Sigmoid colon (tissue), 4 donors: ENCODE measurements at regions not wholly inside any gene's neighbourhood (a gene's known extent, or its start where the extent isn't known, plus 50 kb on each side); places are given as distances from the start of the nearest gene placed in this dataset.

Experiments
- EP300 ChIP-seq, 4 donors: sonication (generic); formaldehyde crosslinking; IDR thresholded peaks; one replicate each; pipeline ENCODE4 v1.6.1; 2017; ENCODE audit warnings: antibody characterized with exemption in 4 of 4
- POLR2A ChIP-seq, 2 donors: fragments of 450-650 bp; IDR thresholded peaks; one replicate each; pipeline ENCODE4 v1.6.1; 2016; ENCODE audit warnings: antibody characterized with exemption in 2 of 2, mild to moderate bottlenecking in 2 of 2, moderate library complexity in 2 of 2
- TF ChIP-seq, protein P1 (sequence below), 4 experiments: fragments of 450-650 bp in 3 of 4; fragments of 200-600 bp in 1 of 4; IDR thresholded peaks; one replicate each; pipeline ENCODE4 v1.5.1; 2016 to 2019; ENCODE audit warnings: antibody characterized with exemption in 4 of 4, mild to moderate bottlenecking in 3 of 4, moderate library complexity in 2 of 4

DNA sequence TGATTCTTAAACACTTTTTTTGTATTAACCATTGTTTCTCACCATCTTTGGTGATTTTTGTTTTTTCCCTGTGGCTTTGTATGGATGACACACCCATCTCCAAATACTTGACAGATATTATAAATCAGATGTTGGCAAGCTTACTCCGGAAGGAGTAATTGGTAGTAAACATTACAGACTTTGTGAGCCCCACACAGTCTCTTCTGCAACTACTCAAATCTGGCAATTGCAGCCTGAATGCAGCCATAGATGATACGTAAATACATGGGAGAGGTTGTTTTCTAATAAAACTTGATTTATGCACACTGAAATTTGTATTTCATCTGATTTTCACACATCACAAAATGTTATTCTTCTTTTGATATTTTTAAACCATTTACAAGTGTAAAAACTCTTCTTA is 331.5 kb downstream of the ARPP21 start:
- TF ChIP-seq, protein P1, sequence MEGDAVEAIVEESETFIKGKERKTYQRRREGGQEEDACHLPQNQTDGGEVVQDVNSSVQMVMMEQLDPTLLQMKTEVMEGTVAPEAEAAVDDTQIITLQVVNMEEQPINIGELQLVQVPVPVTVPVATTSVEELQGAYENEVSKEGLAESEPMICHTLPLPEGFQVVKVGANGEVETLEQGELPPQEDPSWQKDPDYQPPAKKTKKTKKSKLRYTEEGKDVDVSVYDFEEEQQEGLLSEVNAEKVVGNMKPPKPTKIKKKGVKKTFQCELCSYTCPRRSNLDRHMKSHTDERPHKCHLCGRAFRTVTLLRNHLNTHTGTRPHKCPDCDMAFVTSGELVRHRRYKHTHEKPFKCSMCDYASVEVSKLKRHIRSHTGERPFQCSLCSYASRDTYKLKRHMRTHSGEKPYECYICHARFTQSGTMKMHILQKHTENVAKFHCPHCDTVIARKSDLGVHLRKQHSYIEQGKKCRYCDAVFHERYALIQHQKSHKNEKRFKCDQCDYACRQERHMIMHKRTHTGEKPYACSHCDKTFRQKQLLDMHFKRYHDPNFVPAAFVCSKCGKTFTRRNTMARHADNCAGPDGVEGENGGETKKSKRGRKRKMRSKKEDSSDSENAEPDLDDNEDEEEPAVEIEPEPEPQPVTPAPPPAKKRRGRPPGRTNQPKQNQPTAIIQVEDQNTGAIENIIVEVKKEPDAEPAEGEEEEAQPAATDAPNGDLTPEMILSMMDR (IDR thresholded peaks at IDR 0.05): no peak
- no peak for TF ChIP-seq EP300 (IDR thresholded peaks at IDR 0.05)
- TF ChIP-seq POLR2A (IDR thresholded peaks at IDR 0.05): no peak
